HG02981 (cell line): ENCODE measurements at regions not wholly inside any gene's neighbourhood (a gene's known extent, or its start where the extent isn't known, plus 50 kb on each side); places are given as distances from the start of the nearest gene placed in this dataset.

Experiments used
- ATAC-seq: cut with Tn5 transposase; IDR thresholded peaks from one replicate; pipeline ENCODE4 v1.9.1; 2021; ENCODE audit warnings: mild to moderate bottlenecking, moderate library complexity; ENCODE audit not compliant: unreplicated experiment

GRCh38 chr12:77777274-77777673 lies 53.4 kb upstream of the NAV3 start:
- ATAC-seq = no peak

GRCh38 chr12:77774761-77775160 lies 55.9 kb upstream of the NAV3 start:
- ATAC-seq = no peak

DNA sequence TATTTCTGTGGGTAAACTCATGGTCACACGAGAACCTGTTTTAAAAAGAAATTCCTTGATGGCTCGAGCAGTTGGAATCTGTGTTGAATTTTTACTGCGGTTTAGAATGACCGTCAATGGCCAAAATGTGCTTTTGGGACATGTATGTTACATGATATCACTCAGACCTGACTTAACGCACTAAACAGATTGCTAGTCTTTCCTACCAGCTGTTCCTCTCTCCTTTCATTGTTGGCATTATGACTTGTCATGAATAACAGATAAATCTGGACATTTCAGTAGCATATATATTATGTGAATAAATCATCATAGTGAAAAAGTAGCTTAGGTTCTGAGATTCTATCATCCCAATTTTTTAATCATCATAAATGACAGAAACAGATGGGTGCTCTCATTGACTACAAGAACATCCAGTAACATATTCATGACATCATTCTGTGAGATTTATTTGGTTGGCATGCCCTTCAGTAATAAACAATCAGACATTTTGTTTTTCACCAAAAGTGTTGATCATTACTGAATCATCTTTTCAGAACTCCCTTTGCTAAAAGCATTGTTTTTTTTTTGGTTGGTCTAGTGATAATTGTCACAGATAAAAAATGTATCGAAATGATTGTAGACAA lies 57.9 kb upstream of the NAV3 start:
- no peak for ATAC-seq

DNA sequence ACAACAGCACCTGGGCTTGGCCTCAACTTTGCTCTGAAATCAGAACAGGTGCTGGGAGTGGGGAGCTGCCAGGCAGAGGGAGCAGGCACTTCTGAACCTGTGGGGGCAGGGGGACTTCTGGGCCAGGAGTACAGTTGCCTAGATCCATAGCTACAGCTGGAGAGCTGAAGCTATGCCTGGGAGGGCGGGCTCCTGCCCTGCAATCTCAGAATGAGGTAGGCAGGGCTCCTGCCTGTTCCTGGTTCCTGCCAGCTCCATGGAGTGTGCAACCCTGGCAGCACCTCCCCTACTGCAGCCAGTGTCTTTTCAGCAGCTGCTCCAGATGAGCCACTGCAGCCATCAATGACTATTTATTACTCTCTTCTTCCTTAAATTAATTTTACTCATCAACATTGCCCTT lies 62.1 kb upstream of the NAV3 start:
- ATAC-seq = no peak

DNA sequence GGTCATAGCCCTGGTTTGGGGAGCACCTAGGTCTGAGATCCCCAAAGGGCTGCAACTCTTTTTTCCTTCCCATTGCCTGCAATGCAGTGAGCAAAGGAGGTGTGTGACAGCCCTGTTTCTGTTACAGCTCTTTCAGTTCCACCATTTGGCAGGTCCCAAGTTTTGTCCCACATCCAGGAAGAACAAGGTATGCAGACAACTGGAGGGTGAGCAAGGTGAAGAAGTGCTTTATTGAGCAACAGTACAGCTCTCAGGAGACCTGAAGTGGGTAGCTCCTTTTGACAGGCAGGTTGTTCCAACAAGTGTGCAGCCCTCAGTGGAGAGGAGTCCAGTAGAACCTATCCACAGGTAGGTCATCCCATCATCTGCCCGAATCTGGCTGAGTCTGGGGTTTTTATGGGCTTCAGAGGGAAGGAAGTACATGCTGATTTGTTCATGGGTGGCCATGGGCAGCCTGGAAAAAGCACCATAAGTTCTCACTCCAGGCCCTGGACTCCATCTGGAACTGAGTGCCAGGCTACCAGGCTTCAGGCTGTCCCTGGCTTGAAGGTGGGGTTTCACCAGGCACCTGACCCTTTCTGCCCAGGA lies 62.8 kb upstream of the NAV3 start:
- no peak for ATAC-seq

DNA sequence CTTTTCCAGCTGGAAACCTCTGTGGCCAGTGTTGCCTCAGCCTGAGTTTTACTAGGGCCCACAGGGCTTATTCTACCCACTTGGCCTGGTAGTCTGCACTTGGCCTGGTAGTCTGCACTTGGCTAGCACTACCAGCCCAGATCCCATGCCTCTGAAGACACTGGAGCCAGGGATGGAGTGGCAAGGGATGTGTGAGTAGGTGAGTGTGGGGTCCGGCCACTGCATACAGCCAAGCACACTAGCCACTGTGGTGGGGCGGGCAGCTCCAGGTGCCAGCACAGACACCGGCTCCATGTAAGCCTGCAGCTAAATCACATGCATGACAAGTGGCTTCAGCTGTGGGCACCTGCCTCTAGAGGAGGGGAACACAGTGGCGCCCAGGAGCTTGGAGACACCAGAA lies 63.4 kb upstream of the NAV3 start:
- ATAC-seq = no peak

GRCh38 chr12:77766224-77766623 lies 64.5 kb upstream of the NAV3 start:
- no peak for ATAC-seq

GRCh38 chr12:77761286-77761685 lies 69.4 kb upstream of the NAV3 start:
- ATAC-seq = no peak

GRCh38 chr12:77760271-77761025 lies 70.2 kb upstream of the NAV3 start:
- no peak for ATAC-seq

DNA sequence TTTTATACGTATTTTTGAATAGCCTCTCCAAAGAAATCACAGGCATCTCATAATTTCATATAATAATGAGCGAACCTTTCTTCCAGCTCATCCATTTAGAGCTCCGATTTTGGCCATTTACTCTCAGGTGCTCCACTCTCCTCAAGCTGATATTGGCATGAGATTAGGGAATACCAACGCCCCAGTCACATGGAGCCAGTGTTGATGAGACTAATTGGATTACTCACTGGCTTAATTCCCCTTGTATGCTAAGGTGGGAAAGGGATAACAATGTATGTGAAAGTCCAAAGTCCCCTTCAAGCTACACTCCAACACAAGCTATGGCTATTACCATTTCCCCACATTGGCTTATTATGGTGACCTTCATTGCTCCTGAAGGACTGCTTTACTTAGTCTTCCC lies 76.6 kb upstream of the NAV3 start:
- ATAC-seq = no peak

DNA sequence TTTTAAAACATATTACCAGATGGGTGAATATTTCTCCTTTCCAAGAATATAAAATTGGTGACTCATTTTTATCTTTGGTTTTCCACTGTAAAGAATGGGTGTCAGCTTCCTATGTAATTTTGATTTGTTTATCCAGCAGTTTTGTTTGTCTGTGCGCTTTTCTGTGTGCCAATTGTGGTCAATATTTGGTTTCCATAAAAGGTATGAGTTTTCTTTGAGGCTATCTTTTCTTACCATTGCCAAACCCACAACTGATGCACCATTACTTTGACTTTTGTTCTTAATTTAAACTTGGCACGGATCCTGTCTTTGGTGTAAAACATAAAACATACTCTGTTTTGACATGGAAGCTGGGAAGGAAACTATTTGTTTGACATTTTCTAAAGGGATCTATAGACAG lies 78.8 kb upstream of the NAV3 start:
- ATAC-seq = no peak

DNA sequence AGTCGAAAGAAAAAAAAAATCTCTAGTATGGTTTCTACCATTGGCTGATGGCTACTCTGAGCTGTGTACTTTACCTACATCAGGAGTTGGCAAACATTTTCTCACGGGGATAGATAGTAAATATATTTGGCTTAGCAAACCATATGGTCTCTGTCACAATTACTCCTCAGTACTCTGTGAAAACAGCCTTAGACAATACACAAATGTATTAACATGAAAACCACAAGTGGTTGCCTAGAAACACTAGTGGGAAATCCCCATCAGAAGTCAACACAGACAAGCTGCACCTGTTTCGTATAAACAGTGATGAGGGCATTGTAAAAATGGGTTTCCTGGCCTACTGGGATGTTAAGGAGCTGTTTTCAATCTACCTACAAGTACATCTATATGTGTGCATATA lies 84.6 kb upstream of the NAV3 start:
- peak; percentile 99 for ATAC-seq

DNA sequence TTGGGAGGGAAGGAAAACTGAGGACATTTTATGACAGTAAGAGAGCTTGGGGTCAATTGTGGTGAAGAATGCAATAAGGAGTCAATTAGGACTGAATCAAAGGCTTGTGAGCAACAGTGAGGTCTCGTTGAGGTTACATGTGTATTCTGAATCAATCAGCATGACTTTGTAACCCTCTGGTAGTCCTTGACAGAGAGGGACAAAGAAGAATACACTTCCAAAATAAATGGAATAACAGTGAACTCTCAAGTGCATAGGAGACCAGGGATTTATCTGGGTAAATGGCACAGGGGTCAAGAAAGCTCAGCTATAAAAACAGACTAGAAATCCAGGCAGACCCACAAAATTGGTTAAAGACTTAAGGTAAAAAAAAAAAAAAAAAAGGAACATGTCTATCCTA lies 85.1 kb upstream of the NAV3 start:
- no peak for ATAC-seq

- ATAC-seq = no peak
Measured at GRCh38 chr12:77742631-77743030, 88.1 kb upstream of the NAV3 start.

DNA sequence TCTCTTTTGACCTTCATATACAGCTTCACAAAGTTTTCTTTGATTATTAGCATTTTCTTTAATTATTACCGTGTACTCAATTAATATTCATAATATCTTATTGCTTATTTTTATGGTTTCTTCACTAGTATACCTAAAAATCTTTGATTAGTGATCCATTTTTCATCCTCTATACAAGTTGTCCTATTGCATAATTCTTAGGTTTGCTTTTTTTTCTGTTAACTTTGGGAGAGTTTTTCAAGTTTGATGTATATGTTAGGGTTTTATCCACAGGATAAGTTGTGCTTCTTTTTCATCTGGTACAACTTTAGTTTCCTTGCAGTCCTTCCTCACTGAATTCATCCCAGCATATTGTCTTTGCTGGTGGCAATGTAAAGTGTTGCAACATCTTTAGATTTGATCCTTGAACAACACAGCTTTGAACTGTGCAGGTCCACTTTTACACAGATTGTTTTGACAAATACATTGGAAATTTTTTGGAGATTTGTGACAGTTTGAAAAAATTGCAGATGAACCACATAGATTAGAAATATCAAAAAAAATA lies 88.6 kb upstream of the NAV3 start:
- no peak for ATAC-seq

DNA sequence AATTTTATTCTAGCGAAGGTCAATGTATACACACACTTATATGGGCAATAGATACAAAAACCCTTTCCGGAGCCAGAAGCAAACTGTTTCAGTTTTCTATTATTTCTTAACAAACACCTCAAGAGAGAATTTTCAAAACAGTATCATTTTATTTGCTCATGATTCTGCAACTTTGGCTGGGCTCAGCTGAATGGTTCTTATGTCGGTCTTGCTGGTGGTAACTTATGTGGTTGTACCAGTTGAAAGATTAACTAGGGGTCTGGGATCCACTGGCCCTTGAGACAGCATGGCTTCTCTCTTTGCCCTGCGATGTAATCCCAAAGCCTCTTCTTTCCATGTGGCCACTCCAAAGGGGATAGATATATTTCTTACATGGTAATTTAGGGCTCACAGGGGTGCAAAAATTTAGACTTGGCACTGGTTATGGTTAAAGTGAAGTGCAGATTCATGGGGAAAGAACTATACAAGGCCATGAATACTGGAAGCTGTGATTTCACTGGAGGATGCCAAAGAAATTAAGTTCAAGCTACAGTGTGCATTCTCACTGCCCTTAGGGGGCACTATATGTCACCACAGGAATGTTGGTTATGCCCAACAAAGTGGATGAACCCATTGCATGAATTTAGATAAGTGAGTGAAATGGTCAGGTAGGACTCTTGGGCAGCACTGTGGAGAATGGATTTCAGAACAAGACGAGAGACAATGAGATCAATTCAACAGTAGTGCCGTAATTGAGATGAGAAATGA lies 94.3 kb upstream of the NAV3 start:
- no peak for ATAC-seq

- no peak for ATAC-seq
Measured at GRCh38 chr12:77734214-77734883, 96.3 kb upstream of the NAV3 start.

DNA sequence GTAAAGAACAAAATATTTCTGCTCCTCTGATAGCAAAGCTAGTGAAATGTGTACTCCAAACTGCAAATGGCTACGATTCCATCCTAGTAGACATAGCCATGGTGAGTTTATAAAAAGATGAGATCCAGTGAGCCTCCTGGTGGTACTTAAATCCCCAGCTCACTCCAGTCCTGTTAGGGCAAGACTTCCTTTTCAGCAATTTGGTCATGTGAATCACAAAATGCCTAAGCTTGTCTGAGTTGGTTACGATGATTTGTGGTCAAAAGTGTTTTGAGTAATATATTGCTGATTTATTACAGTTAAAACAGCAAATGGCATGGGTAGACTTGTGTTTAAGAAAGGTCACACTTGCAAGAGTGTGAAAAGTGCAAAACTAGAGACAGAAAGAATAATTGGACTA lies 102.7 kb upstream of the NAV3 start:
- no peak for ATAC-seq

DNA sequence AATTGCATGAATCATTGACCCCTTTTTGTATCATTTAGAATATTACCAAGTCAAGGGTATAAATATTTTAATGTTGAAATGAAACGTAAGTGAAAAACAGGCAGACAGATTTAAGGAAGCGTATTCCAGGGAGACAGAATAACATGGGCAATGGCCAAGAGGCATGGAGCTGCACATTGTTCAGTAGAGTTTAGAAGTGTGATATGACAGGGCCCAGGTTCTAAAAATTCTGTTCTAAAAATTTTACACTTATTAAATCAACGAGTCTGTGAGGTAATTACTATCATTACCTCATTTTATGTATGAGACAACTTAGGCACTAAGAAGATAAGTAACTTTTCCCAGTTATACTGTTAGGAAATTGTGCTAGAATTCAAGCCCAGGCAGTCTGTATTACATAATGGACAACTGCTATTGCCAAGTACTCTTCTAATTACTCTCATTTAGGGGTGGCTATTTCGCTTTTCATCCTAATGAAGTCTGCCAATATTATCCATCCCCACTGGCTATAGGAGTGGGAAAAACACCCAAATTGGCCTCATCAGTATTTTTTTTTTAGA lies 103.2 kb upstream of the NAV3 start:
- ATAC-seq = no peak

GRCh38 chr12:77725611-77726010 lies 105.1 kb upstream of the NAV3 start:
- no peak for ATAC-seq
